ENCODE measurements at regions not wholly inside any gene's neighbourhood (a gene's known extent, or its start where the extent isn't known, plus 50 kb on each side); places are given as distances from the start of the nearest gene placed in this dataset.
"Not testable (repeated sequence)": the region's sequence is repeated elsewhere in the genome, so short reads cannot be mapped to it uniquely, and the experiment has no call there.

DNA sequence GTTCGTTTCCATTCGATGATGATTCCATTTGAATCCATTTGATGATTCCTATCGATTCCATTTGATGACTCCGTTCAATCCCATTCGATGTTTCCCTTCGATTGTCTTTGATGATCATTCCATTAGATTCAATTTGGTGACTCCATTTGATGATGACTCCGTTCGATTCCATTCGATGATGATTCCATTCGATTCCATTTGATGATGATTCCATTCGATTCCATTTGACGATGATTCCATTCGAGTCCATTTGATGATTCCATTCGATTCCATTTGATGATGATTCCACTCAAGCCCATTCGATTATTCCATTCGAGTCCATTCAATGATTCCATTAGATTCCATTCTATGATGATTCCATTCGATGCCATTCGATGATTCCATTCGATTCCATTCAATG lies 2730.6 kb downstream of the RPIA start:
- peaks cover 23% of the 10 kb centered on the region for H3K9me3 ChIP-seq (ENCODE audit: control insufficient read depth, low read depth, low read length)
- H3K4me1 ChIP-seq (ENCODE audit: control insufficient read depth, insufficient read depth, low read length); H3K27me3 ChIP-seq (ENCODE audit: control insufficient read depth, insufficient read depth, low read length); DNase-seq; H3K36me3 ChIP-seq (ENCODE audit: control insufficient read depth, insufficient read depth, low read length); H3K27ac ChIP-seq (ENCODE audit: low read length); H3K4me3 ChIP-seq (ENCODE audit: low read length): not testable (repeated sequence)
- 89% methylated on average over 19 of the region's 19 CpGs for WGBS (ENCODE audit: insufficient coverage, low lambda C conversion rate)

DNA sequence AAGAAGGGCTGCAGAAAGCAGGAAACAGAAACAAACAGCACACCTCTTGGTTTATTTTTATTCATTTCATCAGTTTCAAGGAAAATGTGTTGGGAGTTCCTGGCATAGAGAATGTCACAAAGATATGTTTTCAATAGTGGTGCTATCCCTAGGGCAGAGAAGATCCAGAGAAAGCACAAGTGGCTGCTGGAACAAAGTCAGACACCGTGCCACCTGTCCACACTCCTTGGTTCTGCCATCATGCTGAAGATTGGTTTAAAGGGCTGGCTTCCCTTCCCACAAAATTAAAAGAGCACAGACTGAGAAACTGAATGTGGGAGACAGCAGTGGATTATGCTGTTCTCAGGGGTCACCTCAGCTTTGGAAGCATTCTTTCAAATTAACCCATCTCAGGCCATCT lies 2735.7 kb downstream of the RPIA start:
- DNase-seq; H3K27ac ChIP-seq (ENCODE audit: low read length); H3K4me3 ChIP-seq (ENCODE audit: low read length); H3K9me3 ChIP-seq (ENCODE audit: control insufficient read depth, low read depth, low read length); H3K4me1 ChIP-seq (ENCODE audit: control insufficient read depth, insufficient read depth, low read length); H3K27me3 ChIP-seq (ENCODE audit: control insufficient read depth, insufficient read depth, low read length); H3K36me3 ChIP-seq (ENCODE audit: control insufficient read depth, insufficient read depth, low read length): not testable (repeated sequence)
- WGBS (ENCODE audit: insufficient coverage, low lambda C conversion rate): no CpG with 5 or more reads among the region's 1 CpG

DNA sequence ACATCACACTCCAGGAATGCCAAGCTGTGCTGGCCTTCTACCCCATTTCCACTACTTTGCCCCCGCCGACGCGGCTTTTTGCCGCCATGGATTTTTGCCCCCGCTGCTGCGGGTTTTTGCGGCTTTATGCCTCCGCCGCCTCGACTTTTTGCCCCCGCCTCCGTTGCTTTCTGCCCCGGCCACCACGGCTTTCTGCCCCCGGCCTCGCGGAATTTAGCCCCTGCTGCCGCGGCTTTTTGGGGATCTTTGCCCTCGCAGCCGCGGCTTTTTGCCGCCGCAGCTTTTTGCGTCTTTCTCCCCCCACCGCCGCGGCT lies 2750.4 kb downstream of the RPIA start:
- Histone ChIP-seq H3K27me3 (ENCODE audit: control insufficient read depth, insufficient read depth, low read length) (peaks cover 26% of the 10 kb centered on the region), H3K9me3 (ENCODE audit: control insufficient read depth, low read depth, low read length) (peaks cover 13% of the 10 kb centered on the region), H3K4me3 (ENCODE audit: low read length) (peak overlapping the region; percentile 16)
- not testable (repeated sequence) for H3K4me1 ChIP-seq (ENCODE audit: control insufficient read depth, insufficient read depth, low read length); H3K27ac ChIP-seq (ENCODE audit: low read length); H3K36me3 ChIP-seq (ENCODE audit: control insufficient read depth, insufficient read depth, low read length); DNase-seq
- WGBS (ENCODE audit: insufficient coverage, low lambda C conversion rate): 17% methylated on average over 15 of the region's 29 CpGs

DNA sequence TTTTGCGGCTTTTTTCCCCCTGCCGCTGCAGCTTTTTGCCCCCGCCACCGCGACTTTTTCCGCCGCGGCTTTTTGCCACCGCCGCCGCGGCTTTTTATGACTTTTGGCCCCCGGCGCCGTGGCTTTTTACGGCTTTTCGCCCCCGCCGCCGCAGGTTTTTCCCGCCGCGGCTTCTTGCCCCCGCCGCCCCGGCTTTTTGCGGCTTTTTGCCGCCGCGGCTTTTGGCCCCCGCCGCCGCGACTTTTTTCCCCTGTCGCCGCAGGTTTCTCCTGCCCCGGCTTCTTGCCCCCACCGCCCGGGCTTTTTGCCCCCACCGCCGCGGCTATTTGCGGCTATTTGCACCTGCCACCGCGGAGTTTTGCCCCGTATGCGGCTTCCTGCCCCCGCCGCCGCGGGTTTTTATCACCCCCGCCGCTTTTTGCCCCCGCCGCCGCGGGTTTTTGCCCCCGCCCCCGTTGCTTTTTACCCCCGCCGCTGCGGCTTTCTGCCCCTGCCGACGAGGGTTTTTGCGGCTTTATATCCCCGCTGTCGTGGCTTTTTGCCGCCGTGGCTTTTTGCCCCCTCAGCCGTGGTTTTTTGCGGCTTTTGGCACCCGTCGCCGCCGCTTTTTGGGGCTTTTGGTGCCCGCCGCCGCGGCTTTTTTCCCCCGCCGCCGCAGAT lies 2750.9 kb downstream of the RPIA start:
- no peaks in the 10 kb centered on the region for H3K4me1 ChIP-seq (ENCODE audit: control insufficient read depth, insufficient read depth, low read length)
- H3K27me3 ChIP-seq (ENCODE audit: control insufficient read depth, insufficient read depth, low read length): peaks cover 26% of the 10 kb centered on the region
- H3K9me3 ChIP-seq (ENCODE audit: control insufficient read depth, low read depth, low read length): peaks cover 13% of the 10 kb centered on the region
- DNase-seq: peak in 1 of 2 donors; percentile 12
- WGBS (ENCODE audit: insufficient coverage, low lambda C conversion rate): 6% methylated on average over 30 of the region's 82 CpGs
- peak overlapping the region; percentile 16 for H3K4me3 ChIP-seq (ENCODE audit: low read length)
- no peaks in the 10 kb centered on the region for H3K36me3 ChIP-seq (ENCODE audit: control insufficient read depth, insufficient read depth, low read length)
- H3K27ac ChIP-seq (ENCODE audit: low read length): no peak overlapping the region

DNA sequence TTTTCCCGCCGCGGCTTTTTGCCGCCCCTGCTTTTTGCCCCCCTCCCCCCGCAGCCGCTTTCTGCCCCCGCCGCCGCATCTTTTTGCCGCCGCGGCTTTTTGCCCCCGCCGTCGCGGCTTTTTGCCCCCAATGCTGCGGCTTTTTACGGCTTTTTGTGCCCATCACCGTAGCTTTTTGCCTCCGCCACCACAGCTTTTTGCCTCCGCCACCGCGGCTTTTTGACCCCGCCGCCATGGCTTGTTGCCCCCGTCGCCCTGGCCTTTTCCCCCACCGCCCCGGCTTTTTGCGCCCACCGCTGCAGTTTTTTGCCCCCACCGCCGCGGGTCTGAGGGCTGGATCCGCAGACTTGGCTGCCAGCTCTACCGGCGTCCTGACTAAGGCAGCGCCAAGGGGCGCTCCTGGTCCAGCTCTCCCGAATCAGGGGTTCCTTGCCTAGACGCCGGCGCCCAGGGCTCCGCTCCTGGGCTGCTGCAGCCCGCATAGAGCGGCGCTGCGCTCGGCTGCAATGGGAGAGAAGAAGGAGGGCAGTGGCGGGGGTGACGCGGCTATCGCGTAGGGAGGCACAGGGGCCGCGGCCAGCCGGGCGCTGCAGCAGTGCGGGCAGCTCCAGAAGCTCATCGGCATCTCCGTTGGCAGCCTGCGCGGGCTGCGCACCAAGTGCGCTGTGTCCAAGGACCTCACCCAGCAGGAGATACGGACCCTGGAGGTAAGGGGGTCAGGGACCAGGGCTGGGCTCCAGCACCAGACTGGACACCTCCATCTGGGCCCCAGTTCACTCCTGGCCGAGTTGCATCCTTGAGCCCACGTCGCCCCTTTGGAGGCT lies 2751.6 kb downstream of the RPIA start:
- peaks cover 26% of the 10 kb centered on the region for H3K27me3 ChIP-seq (ENCODE audit: control insufficient read depth, insufficient read depth, low read length)

DNA sequence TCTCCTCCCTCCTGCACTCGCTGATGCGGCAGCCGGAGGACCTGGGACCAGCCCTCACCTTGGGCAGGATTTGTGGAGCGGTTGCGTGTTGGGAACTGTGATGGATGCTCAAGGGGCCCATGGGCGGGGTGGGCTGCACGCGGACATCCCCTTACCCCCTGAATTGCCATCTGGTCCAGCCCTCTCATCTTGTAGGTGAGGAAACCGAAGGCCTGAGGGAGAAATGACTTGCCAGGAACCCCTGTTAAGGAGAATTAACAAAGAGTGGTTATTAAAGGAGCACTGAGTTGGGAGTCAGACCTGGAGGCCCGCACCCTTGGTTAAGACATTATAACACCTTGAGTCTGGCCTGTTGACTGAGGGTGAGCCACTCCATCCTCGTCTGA lies 2752.2 kb downstream of the RPIA start:
- no CpG with 5 or more reads among the region's 11 CpGs for WGBS (ENCODE audit: insufficient coverage, low lambda C conversion rate)
- H3K27me3 ChIP-seq (ENCODE audit: control insufficient read depth, insufficient read depth, low read length): peaks cover 26% of the 10 kb centered on the region
- H3K4me3 ChIP-seq (ENCODE audit: low read length); H3K4me1 ChIP-seq (ENCODE audit: control insufficient read depth, insufficient read depth, low read length); H3K36me3 ChIP-seq (ENCODE audit: control insufficient read depth, insufficient read depth, low read length); H3K27ac ChIP-seq (ENCODE audit: low read length); DNase-seq: not testable (repeated sequence)
- peaks cover 13% of the 10 kb centered on the region for H3K9me3 ChIP-seq (ENCODE audit: control insufficient read depth, low read depth, low read length)

More for the DNA sequence above, 2751.6 kb downstream of the RPIA start:
- H3K9me3 ChIP-seq (ENCODE audit: control insufficient read depth, low read depth, low read length): peaks cover 13% of the 10 kb centered on the region
- DNase-seq: peak in 1 of 2 donors; percentile 3
- not testable (repeated sequence) for H3K4me1 ChIP-seq (ENCODE audit: control insufficient read depth, insufficient read depth, low read length); H3K4me3 ChIP-seq (ENCODE audit: low read length); H3K36me3 ChIP-seq (ENCODE audit: control insufficient read depth, insufficient read depth, low read length); H3K27ac ChIP-seq (ENCODE audit: low read length)
- 9% methylated on average over 11 of the region's 69 CpGs for WGBS (ENCODE audit: insufficient coverage, low lambda C conversion rate)

DNA sequence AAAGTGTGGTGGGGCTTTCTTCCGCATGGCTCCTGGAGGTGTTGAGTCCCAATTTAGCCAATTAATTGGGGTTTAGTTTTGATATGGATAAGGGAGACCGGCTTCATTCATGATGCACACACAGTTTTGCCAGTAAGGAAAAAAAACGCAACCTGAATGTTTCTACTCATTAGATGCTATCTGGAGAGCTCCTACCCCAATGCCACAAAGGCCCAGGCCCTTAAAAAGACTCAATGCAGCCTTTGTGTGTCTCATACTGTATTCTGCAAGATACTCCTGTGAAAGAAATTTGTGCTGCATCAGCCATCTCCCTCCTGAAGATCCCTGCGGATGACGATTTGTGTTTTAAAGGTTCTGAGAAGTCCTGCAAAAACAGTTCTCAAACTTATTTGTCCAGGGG lies 2754.2 kb downstream of the RPIA start:
- H3K27ac ChIP-seq (ENCODE audit: low read length); H3K4me3 ChIP-seq (ENCODE audit: low read length); H3K36me3 ChIP-seq (ENCODE audit: control insufficient read depth, insufficient read depth, low read length); DNase-seq; H3K4me1 ChIP-seq (ENCODE audit: control insufficient read depth, insufficient read depth, low read length): not testable (repeated sequence)
- 100% methylated on average over 1 of the region's 5 CpGs for WGBS (ENCODE audit: insufficient coverage, low lambda C conversion rate)
- peaks cover 13% of the 10 kb centered on the region for H3K9me3 ChIP-seq (ENCODE audit: control insufficient read depth, low read depth, low read length)
- H3K27me3 ChIP-seq (ENCODE audit: control insufficient read depth, insufficient read depth, low read length): peaks cover 19% of the 10 kb centered on the region

DNA sequence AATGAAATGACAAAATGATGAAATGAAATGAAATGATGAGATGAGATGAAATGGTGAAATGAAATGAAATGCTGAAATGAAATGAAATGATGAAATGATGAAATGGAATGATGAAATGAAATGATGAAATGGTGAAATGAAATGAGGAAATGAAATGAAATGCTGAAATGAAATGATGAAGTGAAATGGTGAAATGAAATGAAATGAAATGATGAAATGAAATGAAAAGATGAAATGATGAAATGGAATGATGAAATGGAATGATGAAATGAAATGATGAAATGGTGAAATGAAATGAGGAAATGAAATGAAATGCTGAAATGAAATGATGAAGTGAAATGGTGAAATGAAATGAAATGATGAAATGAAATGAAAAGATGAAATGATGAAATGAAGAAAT lies 2755.0 kb downstream of the RPIA start:
- peaks cover 13% of the 10 kb centered on the region for H3K9me3 ChIP-seq (ENCODE audit: control insufficient read depth, low read depth, low read length)
- not testable (repeated sequence) for H3K27ac ChIP-seq (ENCODE audit: low read length); H3K36me3 ChIP-seq (ENCODE audit: control insufficient read depth, insufficient read depth, low read length); H3K4me3 ChIP-seq (ENCODE audit: low read length); H3K4me1 ChIP-seq (ENCODE audit: control insufficient read depth, insufficient read depth, low read length); DNase-seq
- H3K27me3 ChIP-seq (ENCODE audit: control insufficient read depth, insufficient read depth, low read length): peaks cover 19% of the 10 kb centered on the region

DNA sequence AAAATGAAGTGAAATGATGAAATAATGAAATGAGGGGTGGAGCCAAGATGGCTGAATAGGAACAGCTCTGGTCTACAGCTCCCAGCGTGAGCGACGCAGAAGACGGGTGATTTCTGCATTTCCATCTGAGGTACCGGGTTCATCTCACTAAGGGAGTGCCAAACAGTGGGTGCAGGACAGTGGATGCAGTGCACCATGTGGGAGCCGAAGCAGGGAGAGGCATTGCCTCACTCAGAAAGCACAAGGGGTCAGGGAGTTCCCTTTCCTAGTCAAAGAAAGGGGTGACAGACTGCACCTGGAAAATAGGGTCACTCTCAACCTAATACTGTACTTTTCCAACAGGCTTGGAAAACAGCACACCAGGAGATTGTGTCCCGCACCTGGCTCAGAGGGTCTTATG lies 2755.4 kb downstream of the RPIA start:
- peaks cover 18% of the 10 kb centered on the region for H3K27me3 ChIP-seq (ENCODE audit: control insufficient read depth, insufficient read depth, low read length)
- H3K4me3 ChIP-seq (ENCODE audit: low read length); H3K36me3 ChIP-seq (ENCODE audit: control insufficient read depth, insufficient read depth, low read length); DNase-seq; H3K27ac ChIP-seq (ENCODE audit: low read length); H3K4me1 ChIP-seq (ENCODE audit: control insufficient read depth, insufficient read depth, low read length): not testable (repeated sequence)
- no CpG with 5 or more reads among the region's 7 CpGs for WGBS (ENCODE audit: insufficient coverage, low lambda C conversion rate)
- H3K9me3 ChIP-seq (ENCODE audit: control insufficient read depth, low read depth, low read length): peaks cover 11% of the 10 kb centered on the region

DNA sequence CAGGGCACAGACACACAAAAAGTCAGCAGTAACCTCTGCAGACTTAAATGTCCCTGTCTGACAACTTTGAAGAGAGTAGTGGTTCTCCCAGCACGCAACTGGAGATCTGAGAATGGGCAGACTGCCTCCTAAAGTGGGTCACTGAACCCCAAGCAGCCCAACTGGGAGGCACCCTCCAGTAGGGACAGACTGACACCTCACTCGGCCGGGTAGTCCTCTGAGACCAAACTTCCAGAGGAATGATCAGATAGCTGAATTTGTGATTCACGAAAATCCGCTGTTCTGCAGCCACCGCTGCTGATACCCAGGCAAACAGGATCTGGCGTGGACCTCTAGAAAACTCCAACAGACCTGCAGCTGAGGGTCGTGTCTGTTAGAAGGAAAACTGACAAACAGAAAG lies 2756.0 kb downstream of the RPIA start:
- no CpG with 5 or more reads among the region's 8 CpGs for WGBS (ENCODE audit: insufficient coverage, low lambda C conversion rate)
- peaks cover 12% of the 10 kb centered on the region for H3K27me3 ChIP-seq (ENCODE audit: control insufficient read depth, insufficient read depth, low read length)
- not testable (repeated sequence) for H3K4me3 ChIP-seq (ENCODE audit: low read length); DNase-seq; H3K4me1 ChIP-seq (ENCODE audit: control insufficient read depth, insufficient read depth, low read length); H3K27ac ChIP-seq (ENCODE audit: low read length); H3K9me3 ChIP-seq (ENCODE audit: control insufficient read depth, low read depth, low read length); H3K36me3 ChIP-seq (ENCODE audit: control insufficient read depth, insufficient read depth, low read length)

DNA sequence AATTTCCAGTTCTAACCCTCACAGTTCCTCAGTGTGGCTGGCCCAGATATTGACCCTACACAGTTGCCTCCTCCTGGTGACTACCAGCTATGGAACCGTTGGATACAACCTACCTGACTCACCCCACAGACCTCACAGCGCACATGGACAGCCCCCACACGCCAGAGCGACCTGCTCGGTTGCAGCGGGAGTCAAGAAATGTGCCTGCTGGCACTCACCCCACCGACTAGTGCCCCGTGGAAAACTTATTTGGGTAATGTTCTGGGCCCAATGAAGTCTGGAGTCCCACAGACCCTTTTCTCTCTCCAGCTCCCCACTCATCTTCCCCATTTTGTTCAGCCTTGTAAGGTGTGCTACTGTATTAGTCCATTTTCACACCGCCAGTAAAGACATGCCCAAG lies 2770.8 kb downstream of the RPIA start:
- H3K27ac ChIP-seq (ENCODE audit: low read length); H3K9me3 ChIP-seq (ENCODE audit: control insufficient read depth, low read depth, low read length); H3K36me3 ChIP-seq (ENCODE audit: control insufficient read depth, insufficient read depth, low read length); H3K4me1 ChIP-seq (ENCODE audit: control insufficient read depth, insufficient read depth, low read length); H3K27me3 ChIP-seq (ENCODE audit: control insufficient read depth, insufficient read depth, low read length); H3K4me3 ChIP-seq (ENCODE audit: low read length): not testable (repeated sequence)
- WGBS (ENCODE audit: insufficient coverage, low lambda C conversion rate): no CpG with 5 or more reads among the region's 9 CpGs
- DNase-seq: peak in 1 of 2 donors; percentile 0
